ENCODE measurements at regions not wholly inside any gene's neighbourhood (a gene's known extent, or its start where the extent isn't known, plus 50 kb on each side); places are given as distances from the start of the nearest gene placed in this dataset.

DNA sequence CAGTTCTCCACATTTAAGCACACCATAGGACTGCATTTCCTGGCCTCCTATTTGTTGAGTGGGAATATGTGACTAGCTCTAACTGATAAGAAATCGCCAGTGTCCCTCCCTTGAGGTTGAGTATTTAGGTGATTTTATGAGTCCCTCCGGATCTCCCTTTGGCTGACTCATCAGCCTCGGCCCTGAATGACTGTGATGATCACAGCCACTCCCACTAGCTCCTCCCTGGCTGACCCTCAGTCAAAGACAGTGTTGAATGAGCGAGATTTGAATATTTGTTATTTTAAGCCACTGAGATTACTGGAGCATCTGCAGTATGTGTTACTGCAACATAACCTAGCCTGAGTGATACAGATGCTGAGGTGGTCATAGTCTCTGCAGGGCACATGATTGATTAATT lies 515.3 kb downstream of the EPHB1 start:
- DNase-seq: no peak
- ATAC-seq: no peak
- intact Hi-C loops (cut with DNase I, micrococcal nuclease): no loop called here

DNA sequence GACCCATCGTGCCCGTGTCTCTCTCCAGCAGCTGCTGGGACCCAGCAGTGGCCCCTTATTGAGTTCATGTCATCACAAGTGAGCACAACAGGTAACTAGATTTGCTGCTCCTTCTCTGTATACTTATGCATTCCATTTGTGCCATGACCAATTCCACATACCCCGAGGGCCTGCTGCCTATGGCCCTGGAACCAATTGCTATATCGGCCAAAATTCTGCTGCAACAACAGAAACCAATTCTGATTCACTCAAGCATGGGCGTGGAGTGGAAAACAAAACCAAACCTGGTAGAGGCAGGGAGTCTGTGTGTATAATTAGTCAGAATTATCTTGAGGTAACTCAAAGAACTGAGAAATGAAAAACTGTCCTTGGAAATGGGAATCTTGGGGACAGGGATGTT lies 516.6 kb downstream of the EPHB1 start:
- ATAC-seq (no peak), DNase-seq (no peak)
- intact Hi-C loops (cut with DNase I, micrococcal nuclease): no loop called here

DNA sequence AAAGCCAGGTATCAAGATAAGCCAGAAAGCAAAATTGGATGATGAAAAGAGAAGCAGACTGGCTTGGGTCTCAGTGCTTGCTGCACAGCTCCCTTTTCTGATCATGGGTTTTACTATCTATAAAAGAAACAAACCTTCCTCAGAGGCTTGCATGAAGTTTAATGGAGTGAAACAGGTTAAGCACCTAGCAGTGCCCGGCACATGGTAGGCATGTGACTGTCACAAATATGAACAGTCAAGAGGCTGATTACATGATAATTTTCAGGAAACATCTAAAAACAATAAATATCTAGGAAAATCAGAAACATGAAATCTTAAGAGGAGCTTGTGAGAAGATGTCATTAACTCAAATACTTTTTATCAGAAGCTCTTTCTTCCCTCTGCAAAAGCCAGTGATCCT lies 519.2 kb downstream of the EPHB1 start:
- DNase-seq: no peak
- intact Hi-C loops (cut with DNase I, micrococcal nuclease): no loop called here
- no peak for ATAC-seq

DNA sequence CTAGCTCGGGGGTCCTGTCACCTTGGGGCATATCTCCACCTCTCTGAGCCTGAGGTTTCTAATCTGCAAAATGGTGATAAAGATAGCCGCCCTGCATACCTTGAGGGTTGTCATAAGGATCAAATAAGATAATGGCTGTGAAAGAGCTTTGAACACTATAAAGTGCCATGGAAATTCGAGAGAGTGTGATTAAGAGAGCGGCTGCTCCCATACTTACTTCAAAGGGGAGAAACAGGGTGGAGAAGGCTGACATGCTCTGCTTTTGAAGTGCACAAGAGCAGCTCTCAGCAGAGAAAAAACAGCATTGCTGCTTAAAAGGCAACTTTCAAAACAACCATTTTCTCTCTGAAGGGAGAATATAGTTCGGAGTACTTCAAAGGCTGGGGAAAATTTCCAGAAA lies 529.2 kb downstream of the EPHB1 start:
- no peak for DNase-seq
- no peak for ATAC-seq
- intact Hi-C loops (cut with DNase I, micrococcal nuclease): no loop called here

DNA sequence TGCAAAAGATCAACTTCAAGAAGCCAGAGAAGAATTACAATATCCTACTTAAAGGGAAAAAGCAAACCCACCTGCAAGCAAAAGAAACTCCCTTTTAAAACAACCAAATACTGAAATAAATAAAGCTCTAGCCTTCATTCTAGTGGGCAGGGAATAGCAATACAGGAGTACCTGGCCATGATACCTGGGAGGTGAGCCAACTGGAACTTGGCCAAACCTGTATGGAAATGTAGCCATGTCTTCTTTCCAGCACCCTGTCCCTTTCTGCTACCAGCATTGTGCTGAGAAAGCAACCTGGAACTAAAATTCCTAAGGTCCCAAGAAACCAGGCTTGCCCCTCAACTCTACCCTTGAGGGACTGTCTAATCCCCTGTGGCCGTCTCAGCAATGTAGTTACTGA lies 530.0 kb downstream of the EPHB1 start:
- DNase-seq: peak in 1 of 2 donors; percentile 28
- intact Hi-C loops (cut with DNase I, micrococcal nuclease): no loop called here
- no peak for ATAC-seq

DNA sequence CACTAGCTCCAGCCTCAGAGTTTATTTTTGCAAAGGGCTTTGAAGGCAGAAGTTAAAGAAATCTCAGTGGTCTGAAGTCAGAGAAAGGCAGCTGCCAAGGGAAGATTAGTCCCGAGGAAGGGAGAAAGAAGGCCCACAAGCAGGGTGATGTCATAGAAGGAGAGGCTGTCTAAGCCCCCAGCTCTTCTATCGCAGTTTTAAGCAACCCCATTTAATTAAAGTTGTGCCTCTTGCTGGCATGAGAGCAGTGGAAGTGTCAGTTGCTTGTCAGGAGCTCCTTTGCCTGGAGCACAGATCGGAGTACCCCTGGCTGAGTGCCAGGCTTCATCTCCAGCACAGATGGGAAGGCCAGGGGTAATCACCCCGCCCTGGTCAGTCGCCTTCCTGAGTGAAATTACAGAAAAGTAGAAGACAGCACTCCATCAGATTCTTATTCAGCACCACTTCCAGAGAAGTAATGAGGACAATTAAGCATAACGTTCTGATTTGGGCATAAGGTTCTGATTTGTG lies 530.7 kb downstream of the EPHB1 start:
- DNase-seq (no peak), ATAC-seq (no peak)
- intact Hi-C loops (cut with DNase I, micrococcal nuclease): no loop called here

DNA sequence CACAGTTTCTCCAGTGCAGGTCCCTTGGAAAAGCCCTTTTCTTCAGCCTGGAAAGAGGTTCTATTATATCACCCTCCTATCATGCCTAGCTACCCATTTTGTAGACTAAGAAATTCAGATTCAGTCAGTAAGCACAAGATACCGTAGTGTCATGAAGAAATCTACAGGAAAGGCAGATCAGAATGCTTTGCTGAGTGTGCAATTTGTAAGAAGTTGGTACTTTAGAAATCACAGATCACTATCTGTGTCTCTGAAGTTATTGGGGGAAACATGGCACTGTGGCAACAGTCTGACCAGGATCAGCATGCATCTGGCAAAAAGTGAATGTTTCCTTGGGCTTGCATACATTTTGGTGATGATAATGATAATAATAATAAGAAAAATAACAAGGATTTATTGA lies 531.8 kb downstream of the EPHB1 start:
- no peak for ATAC-seq

DNA sequence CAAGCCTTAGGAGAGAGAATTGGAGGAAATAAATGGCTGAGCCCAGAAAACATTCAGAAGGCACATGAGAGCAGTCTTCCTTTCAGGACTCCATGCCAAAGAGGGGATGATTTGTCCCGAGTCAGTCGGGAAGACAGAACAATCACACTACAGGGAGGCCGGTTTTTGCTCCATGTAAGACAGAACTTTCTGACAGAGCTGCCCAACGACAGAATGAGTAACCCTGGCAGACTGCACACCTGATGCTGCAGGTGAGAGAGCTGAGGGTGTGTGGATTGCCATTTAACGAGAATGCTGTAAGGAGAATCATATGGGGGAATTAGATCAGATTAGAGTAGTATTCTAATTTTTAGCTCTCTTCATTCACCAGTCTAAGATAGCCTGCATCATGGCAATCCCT lies 533.0 kb downstream of the EPHB1 start:
- no peak for DNase-seq
- ATAC-seq: no peak

More for the DNA sequence above, 531.8 kb downstream of the EPHB1 start:
- DNase-seq: no peak
- intact Hi-C loops (cut with DNase I, micrococcal nuclease): no loop called here

DNA sequence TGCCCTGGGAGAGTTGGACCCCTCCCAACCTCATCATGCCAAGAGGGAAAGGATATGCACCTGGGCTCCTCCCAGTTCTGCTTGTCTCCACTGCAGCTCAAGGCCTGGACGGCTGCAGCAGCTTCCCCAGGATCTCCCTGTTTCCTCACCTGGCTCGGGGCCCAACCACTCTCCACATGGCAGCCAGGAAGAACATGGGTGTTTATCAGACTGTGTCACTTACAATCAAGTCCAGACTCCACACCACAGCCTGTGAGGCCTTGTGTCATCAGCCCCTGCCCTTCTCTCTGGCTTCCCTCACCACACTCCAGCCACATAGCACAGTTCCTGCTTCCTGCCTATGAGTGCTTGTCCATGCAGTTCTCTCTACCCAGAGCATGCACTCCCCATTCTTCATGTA lies 534.4 kb downstream of the EPHB1 start:
- ATAC-seq: no peak

More for the DNA sequence above, 533.0 kb downstream of the EPHB1 start:
- intact Hi-C loops (cut with DNase I, micrococcal nuclease): no loop called here

DNA sequence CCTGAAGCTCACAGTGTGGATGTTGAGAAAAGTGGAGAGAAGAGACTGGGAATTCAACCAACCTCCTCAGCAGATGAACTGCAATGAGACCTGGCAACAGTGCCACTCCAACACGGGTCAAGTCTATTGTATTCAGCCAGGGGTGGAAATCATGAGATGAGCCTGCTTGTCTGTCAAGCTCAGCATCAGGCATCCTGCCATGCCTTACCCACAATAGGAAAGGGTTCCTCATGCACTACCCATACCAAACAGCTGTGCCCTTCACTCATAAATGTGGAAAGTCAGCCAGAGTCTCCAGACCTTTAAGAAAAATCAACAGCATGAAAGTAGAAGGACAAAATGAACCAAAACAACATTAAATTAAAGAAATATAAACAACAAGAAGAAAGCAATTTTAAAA lies 542.1 kb downstream of the EPHB1 start:
- intact Hi-C loops (cut with DNase I, micrococcal nuclease): no loop called here
- ATAC-seq (no peak), DNase-seq (no peak)

More for the DNA sequence above, 534.4 kb downstream of the EPHB1 start:
- DNase-seq: no peak
- intact Hi-C loops (cut with DNase I, micrococcal nuclease): no loop called here

DNA sequence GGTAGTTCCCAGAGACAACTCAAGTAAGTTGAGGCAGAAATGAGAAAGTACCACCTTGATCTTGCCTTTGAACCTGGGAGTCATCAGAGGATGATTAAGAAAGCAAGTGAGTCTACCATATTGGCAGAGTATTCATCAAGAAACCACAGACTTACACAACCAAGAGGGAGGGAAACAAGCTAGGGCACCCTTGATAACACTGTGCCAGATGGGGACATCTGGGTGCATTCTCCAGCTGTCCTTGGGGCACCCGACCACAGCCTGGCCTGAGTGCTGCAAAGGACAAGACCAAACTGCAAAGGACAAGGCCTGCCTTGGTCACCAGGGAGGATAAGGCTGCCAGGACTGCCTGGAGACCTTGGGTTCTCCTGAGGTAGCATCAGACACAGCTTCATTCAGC lies 553.6 kb downstream of the EPHB1 start:
- no peak for ATAC-seq
- intact Hi-C loops (cut with DNase I, micrococcal nuclease): no loop called here
- no peak for DNase-seq

DNA sequence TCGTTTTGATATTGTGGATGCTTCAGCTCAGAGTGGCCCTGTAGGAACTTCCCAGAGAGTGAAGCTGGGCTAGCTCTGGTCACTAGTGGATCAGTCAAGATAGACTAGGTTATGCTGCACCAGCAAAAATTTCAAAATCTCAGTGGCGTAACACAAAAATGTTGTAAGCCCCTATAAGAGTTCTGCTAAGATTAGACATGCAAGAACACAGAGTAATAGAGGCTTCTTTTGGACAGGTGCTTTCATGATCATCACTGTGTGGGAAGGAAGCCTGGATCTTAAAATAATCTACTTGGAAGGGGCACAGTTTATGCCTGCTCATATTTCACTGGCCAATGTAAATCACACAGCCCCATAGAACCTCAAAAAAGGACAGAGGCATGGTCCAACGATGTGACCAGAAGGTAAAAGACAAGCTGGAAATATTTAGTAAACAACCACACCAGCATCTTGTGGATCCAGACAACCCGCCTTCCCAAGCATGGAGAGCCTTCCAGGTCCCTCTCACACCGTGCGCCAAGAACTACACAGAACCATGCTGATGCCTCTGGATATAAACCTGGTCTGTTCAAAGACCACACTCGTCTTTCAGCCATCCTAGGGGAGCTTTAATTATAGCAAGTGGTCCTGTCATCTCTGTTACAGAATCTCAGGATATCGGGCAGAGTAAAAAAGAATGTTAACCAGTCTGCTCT lies 554.3 kb downstream of the EPHB1 start:
- no peak for ATAC-seq
- intact Hi-C loops (cut with DNase I, micrococcal nuclease): no loop called here

DNA sequence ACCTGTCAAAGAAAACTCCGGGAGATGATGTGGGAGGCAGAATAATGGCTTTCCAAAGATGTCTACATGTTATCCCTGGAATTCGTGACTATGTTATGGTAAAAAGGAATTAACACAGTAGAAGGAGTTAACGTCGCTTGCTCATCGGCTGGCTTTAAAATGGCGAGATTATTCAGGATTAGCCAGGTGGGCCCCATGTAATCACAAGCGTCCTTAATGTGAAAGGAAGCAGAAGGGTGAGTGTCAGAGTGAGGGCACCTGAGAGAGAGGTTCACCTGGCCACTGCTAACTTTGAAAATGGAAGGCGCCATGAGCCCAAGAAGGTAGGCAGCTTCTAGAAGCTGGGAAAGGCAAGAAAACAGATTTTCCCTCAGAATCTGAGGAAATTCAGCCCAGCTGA lies 557.2 kb downstream of the EPHB1 start:
- DNase-seq (no peak), ATAC-seq (no peak)
- intact Hi-C loops (cut with DNase I, micrococcal nuclease): no loop called here

More for the DNA sequence above, 554.3 kb downstream of the EPHB1 start:
- DNase-seq: no peak

DNA sequence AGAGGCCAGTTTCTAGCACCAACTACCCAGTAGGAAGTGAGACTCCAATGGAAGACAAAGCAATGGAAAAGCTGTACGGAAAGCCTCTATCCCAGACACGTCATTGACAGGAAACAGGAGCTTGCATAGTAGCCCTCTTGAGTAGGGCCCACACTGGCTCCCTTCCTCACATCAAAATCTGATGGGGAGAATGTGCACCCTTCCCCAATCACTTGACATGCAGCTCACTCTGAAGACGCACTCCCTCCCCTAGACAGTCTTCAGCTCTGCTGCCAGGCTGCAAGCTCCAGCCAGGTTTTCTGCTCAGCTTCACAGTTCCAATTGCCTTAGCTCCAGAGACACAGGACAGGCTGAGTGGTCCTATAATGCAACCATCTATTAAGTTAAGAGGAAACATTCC lies 567.8 kb downstream of the EPHB1 start:
- DNase-seq (no peak), ATAC-seq (no peak)
- intact Hi-C loops (cut with DNase I, micrococcal nuclease): no loop called here

DNA sequence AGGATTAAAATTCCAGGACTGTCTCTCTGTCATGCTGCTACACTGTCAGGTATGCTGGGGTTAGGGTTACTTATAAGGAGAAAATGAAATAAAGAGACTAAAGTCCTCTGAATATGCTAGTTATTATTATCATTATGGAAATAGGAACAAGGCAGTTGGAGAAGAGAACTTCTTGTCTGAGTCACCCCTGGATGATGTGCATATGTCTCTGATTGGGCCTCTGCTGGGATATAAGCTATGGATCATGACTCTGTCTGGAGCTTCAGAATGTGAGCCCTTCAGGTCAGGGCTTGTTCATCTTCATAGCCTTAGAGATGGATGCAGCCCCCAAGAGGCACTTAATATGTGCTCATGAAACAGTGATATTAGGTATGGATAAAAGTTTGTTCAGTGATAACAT lies 569.6 kb downstream of the EPHB1 start:
- DNase-seq (no peak), ATAC-seq (no peak)
- intact Hi-C loops (cut with DNase I, micrococcal nuclease): no loop called here

DNA sequence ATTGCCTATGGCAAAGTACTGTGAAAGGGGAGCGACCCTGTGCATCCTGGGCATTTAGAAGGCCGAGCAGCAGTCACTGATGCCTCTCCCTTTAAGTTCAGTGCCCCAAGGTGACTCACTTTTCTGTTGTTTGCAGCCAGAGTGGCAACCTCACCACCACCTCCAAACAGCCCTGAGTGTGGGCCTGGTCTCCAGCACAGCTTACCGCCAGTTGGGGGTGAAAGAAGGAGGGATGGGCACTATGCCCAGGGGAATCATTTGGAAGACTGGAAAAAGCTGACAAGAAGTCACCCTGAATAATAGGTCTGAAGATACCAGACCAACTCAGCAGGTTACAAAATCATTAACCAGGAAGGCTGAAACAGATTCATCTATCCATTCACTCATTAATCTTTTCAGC lies 571.8 kb downstream of the EPHB1 start:
- DNase-seq (no peak), ATAC-seq (no peak)
- intact Hi-C loops (cut with DNase I, micrococcal nuclease): no loop called here

DNA sequence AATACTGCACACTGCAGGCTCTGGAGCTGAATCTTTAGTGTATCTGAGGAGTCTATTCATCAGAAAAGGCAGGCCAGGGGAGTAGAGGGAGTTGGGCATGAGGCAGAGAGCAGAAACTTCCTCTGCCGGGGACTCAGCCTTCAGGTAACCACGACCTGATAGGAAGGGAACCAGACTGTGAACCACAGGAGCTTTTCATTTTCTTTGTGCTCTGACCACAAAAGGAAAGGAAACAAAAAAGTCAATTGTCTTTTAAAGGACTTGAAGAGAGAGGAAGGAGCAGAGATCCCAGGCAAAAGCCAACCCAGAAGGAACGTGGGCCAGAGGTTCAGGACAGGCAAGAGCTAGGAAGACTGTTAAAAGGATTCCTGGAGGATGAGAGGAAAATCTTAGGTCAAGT lies 573.3 kb downstream of the EPHB1 start:
- no peak for DNase-seq
- no peak for ATAC-seq
- intact Hi-C loops (cut with DNase I, micrococcal nuclease): no loop called here

DNA sequence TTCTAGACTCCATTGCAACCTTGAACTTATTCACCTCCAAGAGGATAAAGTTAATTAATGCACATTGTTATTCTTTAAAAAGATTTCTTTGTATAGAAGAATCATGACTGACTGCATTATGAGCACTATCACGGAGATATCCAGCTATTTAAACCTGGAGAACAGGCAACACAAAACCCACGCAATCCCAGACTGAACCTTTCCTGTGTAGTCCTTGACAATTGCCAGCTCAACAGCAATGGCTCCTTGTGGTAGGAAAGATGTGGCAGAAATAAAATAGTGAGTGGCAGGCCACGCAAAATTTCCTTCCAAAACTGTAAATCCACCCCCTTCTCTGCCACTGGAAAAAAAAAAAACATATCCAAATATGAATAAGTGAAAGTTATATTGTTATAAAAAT lies 573.7 kb downstream of the EPHB1 start:
- no peak for ATAC-seq
- intact Hi-C loops (cut with DNase I, micrococcal nuclease): no loop called here
- no peak for DNase-seq

DNA sequence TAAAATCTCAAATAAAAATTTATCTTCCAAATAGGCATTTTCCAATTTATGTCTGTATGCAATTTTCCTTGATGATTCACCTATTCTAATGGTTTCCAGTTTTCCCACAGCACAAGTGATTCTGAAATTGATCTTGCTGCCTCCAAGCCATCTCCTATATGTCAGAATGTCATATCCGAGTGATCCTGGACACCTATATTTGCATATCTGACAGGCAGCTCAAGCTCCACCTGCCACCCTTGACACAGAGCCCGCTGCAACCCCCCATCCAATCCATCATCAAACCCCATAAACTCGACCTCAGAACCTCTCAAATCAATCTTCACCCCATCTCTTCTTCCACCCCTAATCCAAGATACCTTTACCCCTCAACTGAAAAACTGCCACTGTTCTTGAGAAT lies 579.5 kb downstream of the EPHB1 start:
- intact Hi-C loops (cut with DNase I, micrococcal nuclease): no loop called here
- no peak for ATAC-seq

DNA sequence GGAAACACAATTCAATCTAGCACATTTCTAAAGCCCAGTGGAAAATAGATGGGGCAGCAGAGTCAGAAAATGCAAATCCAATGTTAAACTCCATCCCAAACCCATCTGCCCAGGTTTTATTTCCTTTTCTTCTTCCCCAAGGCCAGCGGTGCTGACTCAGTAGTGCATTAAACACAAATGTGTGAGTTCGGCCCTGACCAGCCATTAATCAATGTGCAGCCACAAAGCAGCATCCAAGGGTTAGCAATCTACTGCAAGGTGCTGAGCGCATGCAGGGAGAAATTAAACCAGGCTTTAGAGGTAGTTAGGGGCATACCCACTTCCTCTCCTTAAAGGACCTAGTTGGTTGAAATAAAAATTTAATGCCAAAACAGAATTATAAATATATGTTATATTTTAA lies 583.3 kb upstream of the PPP2R3A start:
- ATAC-seq (no peak), DNase-seq (no peak)
- intact Hi-C loops (cut with DNase I, micrococcal nuclease): no loop called here

More for the DNA sequence above, 579.5 kb downstream of the EPHB1 start:
- no peak for DNase-seq

DNA sequence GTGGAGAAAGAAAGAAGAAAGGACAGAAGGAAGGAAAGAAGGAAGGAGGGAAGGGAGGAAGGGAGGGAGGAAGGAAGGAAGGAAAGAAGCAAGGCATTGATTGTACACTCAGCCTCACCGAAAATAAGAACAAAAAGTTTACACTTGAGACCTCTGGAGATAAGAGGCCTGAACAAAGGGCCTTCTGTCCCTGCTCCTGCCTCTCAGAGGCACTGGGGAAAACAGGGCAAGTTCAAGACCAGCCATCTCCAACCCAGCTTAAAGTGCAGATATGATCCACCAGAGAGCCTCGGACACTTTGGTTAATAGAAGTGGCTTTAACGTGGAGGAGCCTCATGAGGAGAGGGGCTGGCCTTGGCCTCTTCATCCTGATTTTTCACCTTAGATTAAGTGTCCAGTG lies 582.9 kb upstream of the PPP2R3A start:
- no peak for ATAC-seq
- no peak for DNase-seq
- intact Hi-C loops (cut with DNase I, micrococcal nuclease): no loop called here
